ENCODE measurements at regions not wholly inside any gene's neighbourhood (a gene's known extent, or its start where the extent isn't known, plus 50 kb on each side); places are given as distances from the start of the nearest gene placed in this dataset.

DNA sequence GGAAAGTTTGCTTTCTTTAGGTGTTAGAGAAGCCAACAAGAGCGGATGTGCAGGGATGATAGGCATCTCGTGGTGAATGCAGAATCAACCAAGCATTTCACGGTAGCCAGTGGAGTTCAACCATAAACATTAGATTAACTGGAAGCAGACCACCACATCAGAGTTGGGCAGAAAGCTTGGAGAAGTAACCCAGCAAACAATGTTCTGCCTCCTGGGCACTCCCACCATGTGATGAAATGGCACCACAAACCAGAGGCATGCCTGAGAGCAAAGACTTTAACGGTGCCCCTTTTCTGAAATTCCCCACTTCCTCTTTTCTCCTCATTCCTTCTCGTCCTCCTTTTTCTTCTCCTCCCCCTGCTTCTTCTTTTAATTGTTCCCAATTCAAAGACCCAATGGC lies 193.5 kb upstream of the ANKFN1 start:
- TF ChIP-seq, protein P1, sequence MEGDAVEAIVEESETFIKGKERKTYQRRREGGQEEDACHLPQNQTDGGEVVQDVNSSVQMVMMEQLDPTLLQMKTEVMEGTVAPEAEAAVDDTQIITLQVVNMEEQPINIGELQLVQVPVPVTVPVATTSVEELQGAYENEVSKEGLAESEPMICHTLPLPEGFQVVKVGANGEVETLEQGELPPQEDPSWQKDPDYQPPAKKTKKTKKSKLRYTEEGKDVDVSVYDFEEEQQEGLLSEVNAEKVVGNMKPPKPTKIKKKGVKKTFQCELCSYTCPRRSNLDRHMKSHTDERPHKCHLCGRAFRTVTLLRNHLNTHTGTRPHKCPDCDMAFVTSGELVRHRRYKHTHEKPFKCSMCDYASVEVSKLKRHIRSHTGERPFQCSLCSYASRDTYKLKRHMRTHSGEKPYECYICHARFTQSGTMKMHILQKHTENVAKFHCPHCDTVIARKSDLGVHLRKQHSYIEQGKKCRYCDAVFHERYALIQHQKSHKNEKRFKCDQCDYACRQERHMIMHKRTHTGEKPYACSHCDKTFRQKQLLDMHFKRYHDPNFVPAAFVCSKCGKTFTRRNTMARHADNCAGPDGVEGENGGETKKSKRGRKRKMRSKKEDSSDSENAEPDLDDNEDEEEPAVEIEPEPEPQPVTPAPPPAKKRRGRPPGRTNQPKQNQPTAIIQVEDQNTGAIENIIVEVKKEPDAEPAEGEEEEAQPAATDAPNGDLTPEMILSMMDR (IDR thresholded peaks at IDR 0.05): no peak
- no peak for TF ChIP-seq POLR2A (IDR thresholded peaks at IDR 0.05; ENCODE audit: low read depth)
